ENCODE measurements at regions not wholly inside any gene's neighbourhood (a gene's known extent, or its start where the extent isn't known, plus 50 kb on each side); places are given as distances from the start of the nearest gene placed in this dataset.
"Not testable (repeated sequence)": the region's sequence is repeated elsewhere in the genome, so short reads cannot be mapped to it uniquely, and the experiment has no call there.

DNA sequence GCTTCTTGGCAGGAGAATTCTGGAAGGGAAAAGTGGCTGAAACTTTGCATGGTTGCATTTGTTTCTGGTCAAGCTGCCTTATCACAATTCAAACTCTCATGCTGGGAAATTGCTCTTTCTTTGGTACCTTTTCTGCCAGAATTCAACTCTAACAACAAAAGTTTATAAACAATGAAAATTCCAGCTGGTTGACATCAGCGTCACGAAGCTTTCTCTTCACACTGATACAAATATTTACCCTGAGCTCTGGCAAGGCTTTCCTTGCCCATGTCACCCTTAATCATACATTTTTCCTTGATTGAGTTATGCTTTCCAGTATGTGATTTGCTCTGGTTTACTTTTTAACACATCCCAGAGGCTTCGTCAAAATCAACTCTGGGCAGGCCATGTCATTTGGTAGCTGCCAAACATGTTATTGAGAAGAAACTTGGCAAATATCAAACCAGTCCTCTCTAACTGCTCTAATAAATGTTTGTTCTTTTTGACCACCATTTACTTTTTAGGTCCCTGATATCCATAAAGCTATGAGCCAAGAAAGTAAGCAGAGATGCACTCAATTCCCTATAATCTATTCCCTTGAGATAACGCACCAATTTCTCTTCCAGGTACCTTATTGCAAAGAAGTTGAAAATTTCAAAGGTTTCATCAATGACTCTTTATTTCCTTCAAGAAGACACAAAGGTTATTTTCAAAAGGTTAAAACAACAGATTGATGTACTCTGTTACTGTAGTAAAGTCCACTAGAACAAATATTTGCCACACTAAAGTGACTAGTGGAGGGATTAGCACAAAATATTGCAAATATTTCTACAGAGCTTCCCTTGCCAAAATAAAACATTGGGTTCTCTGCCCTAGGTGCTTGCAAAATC is 1241.1 kb upstream of the ZEB2 start:
- DNase-seq, result no peak
- in situ Hi-C loops (cut with HindIII; ENCODE audit: low pct_ligation_motif_present, low pct_unique_long_range_greater_than_20kb, low sequenced_read_pairs), result no loop called here

DNA sequence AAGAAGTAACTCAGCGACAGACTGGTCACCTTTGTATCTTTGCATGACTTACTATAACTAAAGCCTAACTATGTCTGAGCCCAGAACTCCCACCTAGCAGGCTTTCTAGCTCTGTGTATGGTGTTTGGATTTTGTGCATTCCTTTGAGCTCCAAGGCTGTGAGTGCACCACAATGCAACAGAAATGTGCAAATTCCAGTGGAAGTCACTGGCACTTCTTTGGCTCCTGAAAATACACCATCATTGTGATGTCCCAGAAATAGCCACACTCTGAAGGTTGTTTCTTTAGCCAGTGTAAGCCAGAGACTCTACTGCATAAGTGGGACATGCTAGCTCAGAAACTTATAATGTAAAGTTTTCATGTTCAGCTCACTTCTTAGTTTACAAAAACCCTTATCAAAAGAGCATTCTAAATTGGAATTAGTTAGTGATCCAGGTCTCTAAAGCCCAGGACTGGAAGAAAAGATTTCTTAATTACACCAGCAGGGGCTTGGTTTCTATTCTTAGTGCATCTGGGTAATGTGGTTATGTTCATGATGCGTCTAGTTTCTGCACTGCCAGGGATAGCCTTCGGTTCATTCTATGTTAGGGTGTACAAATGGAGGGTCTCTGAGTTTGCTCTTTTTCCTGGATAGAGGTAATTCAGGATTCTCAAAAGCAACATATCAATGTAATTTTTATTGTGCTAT is 1239.5 kb upstream of the ZEB2 start:
- no peak for DNase-seq
- in situ Hi-C loops (cut with HindIII; ENCODE audit: low pct_ligation_motif_present, low pct_unique_long_range_greater_than_20kb, low sequenced_read_pairs), result no loop called here

DNA sequence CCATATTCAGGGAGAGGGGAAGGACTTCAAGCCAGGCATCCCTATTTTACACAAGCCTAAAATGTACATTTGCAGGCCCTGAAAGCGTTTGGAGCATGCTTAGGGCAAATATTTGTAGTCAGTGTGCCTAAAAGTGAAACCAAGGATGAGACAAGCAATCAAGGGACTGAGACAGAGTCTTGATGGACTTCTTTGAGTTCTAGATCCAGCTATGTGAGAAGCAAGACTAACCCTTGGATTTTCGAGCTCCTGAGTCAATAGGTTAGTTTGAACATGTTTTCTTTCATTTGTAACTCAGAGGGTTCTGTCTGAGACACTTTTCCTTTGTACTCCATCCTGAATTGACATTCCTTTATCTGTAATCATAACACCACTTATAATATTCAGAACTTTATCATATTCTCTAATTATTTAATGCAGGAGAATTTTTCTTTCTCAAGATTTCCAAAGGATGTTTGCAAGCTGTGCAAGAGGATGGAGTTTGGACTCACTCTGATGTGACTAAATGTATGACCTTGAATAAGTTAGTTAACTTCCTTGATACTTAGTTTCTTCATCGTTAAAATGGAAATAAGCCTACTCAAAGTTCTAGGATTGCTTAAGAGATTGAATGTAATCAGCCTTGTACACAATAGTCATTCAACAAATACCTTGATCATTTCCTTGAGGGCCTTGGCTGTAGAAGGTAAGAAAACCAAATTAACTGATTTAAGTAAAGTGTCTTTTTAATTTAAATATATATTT is 1237.8 kb upstream of the ZEB2 start:
- in situ Hi-C loops (cut with HindIII; ENCODE audit: low pct_ligation_motif_present, low pct_unique_long_range_greater_than_20kb, low sequenced_read_pairs), result no loop called here

DNA sequence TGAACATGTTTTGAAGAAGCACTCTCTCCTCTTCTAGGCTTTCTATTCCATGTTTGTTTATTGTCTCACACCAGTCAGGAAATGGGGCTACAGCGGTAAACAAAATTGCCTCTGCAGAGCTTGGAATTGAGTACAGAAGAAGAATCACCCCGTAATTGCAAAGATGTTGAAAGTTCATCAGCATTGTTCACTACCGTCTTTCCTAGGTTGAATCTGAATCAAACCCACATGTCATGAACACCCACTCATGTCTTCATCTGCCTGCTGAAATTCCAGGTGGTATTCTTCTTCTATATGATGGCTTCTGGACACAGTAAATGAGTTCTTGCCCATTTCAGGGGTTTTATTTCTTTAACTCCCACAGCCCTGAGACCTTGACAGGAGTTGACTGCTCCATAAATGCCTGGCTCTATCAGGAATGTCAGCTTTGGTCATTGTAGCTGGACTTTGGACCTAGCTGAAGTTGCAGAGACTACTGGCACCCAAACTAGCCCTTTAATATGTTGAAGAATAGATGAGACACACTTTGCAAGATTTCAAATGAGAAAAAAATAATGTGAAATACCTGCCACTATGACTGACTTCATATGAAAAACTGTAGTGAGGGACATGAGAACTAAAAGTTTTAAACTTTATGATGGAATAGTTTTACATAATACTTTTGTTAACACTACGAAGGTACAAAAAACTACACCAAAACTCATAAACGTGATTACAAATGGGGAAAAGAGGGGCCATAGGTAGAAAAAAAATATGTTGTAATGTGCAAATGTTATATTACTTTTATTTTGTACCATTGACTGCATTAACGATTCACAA is 1235.3 kb upstream of the ZEB2 start:
- in situ Hi-C loops (cut with HindIII; ENCODE audit: low pct_ligation_motif_present, low pct_unique_long_range_greater_than_20kb, low sequenced_read_pairs), result no loop called here
- DNase-seq, result no peak

More for the DNA sequence above, 1237.8 kb upstream of the ZEB2 start:
- DNase-seq, result no peak

DNA sequence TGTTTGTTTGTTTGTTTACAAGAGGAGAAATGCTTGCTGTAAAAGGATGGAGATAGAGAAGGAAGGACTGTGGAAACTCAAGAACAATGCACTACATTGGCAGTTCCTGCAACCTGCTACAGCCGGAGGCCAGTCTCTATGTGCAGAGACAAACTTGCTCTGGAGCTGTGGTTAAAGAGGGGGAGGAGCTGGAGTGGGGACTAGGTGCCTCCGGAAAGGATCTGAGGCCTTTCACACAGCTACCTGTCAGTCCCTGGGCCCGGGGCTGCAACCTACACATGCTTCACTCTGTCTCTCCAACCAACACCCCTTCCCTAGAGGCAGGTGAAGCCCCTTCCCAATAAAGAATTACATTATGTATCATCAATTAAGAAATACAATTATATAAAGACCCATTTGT is 1234.0 kb upstream of the ZEB2 start:
- no peak for DNase-seq
- in situ Hi-C loops (cut with HindIII; ENCODE audit: low pct_ligation_motif_present, low pct_unique_long_range_greater_than_20kb, low sequenced_read_pairs), result no loop called here

DNA sequence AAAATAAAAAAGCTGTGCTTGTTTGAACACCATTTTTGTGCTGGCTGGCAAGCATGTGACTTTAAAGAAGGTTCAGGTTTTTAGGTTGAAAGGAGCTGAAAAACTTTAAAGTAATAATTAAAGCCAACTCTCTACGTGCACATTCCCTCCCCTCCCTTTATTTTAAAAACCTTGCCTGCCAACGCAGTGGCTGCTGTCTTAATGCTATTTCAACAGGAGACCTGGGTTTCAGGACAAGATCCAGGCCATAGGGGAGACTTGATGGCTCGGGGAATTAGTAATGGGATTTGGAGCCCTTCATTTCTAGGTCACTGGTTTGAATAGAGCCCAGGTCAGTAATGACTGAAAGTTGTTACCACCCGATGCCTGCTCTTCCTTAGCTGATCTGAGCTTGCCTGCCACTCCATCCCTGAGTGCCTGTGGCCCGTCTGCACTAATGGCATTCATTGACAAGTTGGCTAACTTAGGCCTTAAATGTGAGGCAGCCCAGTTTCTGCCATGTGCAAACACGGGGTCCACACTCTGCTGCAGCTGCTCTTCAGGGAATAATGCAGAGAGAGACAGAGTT is 1233.2 kb upstream of the ZEB2 start:
- in situ Hi-C loops (cut with HindIII; ENCODE audit: low pct_ligation_motif_present, low pct_unique_long_range_greater_than_20kb, low sequenced_read_pairs), result no loop called here
- no peak for DNase-seq

DNA sequence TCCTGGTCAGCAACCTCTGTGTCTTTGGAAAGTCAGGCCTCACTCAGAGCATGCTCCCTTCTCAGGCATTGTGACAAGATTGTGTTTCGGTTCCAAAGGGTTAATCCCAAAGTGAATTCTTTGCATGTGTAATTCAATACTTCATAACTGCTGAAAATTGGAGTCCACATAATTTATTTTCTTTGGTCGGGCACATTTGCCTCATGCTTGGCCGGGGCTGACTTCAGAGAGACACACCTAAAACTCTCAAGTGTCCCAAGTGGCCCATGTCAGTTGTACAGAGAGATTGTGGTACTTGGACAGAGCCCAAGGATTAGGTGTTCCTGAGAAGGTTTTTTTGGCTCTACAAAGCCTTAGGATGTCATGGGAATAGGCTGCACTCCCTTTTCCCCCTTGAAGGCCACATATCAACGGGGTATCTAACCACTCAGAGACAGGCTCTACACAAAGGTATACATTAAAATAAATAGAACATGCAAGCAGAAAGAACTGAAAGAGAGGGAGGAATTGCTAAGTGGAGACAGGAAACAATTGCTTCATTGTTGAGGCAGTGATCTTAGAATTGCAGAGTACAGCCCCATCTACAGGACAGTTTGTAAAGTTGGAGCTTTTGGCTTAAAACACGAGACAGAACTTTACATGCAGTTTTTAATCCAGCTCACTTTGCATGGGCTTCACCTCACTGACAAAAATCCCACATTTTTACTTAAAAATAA is 1232.3 kb upstream of the ZEB2 start:
- in situ Hi-C loops (cut with HindIII; ENCODE audit: low pct_ligation_motif_present, low pct_unique_long_range_greater_than_20kb, low sequenced_read_pairs), result no loop called here
- peak; percentile 65 for DNase-seq

DNA sequence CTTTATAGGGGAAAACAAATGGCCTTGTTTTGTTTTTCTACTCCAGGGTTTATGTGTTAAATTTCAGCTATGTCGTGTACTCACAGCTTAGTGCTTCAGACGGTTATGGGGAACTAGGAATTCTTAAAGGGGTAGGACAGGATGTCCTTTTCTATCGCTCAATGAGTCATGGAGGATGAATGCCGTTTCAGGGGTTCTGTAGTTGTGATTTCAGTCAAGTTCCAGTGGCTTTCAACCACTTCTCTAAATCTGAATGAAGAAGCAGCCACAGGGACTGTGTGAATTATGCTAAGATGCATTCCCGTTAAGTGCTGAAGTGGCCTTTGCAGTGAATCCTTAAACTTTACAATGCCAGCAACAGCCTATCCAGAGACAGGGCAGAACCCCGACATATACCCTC is 1231.7 kb upstream of the ZEB2 start:
- DNase-seq, result peak; percentile 14
- in situ Hi-C loops (cut with HindIII; ENCODE audit: low pct_ligation_motif_present, low pct_unique_long_range_greater_than_20kb, low sequenced_read_pairs), result no loop called here

DNA sequence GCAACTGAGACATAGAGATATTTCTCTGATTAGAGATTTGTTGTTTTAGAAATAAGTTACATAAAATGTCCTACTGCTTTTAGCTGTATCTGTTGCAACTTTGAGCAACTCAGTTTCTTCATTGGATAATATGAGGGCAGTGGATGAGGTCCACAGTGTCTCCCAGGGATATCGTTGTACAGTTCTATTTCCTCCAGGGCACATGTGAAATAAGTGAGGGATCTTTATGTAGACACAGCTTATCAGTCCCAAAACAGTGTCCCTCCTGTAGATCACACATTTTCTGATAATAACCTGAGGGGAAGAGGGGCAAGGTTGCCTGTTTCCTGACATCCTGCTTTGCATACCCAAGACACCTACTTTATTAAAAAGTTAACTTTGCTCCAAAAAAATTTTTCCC is 1231.2 kb upstream of the ZEB2 start:
- DNase-seq, result no peak
- in situ Hi-C loops (cut with HindIII; ENCODE audit: low pct_ligation_motif_present, low pct_unique_long_range_greater_than_20kb, low sequenced_read_pairs), result no loop called here

DNA sequence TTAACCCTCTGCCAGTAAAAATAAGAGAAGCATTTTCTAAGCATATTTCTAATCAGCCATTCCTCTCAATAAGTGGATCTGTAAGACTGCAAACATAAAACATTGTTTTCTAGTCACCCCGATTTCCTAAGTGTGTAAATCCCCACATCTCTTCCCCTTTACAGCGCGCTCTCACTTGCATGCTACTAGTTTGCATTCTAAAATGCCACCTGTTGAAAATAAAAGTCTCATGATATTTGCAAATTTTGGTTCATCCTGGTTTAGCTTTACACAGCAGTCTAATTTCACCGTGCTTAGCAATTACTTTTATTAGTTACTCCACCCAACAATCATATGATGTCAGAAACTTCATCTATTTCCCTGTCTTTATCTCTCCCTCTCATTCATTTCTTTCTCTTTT is 1230.7 kb upstream of the ZEB2 start:
- in situ Hi-C loops (cut with HindIII; ENCODE audit: low pct_ligation_motif_present, low pct_unique_long_range_greater_than_20kb, low sequenced_read_pairs), result no loop called here
- DNase-seq, result no peak

DNA sequence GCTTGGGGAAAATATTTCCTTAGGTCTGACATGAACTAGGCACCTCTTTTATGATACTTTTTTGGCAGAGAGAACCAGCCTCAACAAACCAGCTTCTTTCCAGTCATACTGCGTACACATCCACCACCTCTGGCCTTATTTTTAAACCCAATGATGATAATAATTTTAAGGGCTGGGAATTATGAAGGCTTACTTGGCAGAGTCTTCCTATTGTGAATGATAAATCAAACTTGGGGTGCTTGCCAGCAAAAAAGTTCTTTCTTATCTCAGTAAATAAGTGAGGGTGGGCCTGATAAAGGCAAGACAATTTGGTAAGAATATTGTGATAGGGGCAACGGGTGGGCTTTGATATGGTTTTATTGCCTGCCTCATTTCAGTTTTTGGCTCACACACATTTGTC is 1230.2 kb upstream of the ZEB2 start:
- no peak for DNase-seq
- in situ Hi-C loops (cut with HindIII; ENCODE audit: low pct_ligation_motif_present, low pct_unique_long_range_greater_than_20kb, low sequenced_read_pairs), result no loop called here

DNA sequence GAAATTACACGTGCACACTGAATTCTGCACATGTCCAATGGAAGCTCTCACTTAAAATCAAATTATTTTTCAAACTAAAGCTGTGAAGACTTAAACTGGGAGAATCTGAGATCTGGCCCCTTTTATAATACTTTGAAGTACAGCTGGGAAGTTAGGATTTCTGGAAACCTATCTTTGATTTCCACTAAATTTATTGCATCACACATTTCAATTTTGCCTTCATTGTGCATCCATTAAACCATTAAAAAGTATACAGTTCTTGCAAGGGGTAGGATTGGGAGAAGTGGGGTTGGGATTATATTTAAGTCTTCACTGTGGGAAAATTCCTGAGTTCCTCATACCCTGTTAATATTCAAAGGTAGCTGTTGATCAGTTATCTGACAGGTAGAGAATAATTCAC is 1229.6 kb upstream of the ZEB2 start:
- in situ Hi-C loops (cut with HindIII; ENCODE audit: low pct_ligation_motif_present, low pct_unique_long_range_greater_than_20kb, low sequenced_read_pairs), result no loop called here

DNA sequence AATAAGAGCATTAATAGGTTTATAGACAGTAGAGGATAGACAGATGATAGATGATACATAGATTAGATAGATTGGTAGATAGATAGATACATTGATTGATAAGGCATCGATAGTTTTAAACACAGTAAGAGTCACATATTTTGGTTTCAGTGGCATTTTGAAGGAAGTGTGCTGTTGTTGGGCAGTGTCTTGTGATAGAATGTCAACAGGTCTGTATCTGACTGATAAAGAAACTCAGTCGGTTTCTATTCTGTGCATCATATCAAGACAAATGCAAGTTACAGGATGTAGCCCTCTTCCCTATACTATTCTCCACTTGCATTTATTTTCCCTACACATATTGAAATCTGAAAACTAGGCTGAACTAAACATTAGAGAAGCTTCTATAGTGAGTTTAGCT is 1229.0 kb upstream of the ZEB2 start:
- DNase-seq, result no peak
- in situ Hi-C loops (cut with HindIII; ENCODE audit: low pct_ligation_motif_present, low pct_unique_long_range_greater_than_20kb, low sequenced_read_pairs), result no loop called here

More for the DNA sequence above, 1229.6 kb upstream of the ZEB2 start:
- DNase-seq, result no peak

DNA sequence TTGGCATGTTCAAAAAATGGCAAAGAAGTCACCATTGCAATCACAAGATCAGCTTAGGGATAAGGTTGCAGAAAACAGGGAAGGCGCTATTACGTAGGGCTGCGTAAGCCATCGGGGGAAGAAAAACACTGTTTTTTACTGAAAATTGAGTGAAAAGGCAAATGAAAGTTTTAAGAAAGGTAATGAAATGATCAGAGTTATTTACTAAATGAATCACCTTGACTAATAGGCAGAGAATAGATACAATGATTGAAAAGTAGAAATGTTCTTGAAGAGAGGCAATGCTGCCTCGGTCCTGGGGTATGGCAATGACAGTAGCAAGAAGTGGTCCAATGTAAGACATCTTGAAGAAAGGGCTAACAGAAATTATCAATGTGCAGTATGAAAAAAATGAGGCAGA is 1227.8 kb upstream of the ZEB2 start:
- in situ Hi-C loops (cut with HindIII; ENCODE audit: low pct_ligation_motif_present, low pct_unique_long_range_greater_than_20kb, low sequenced_read_pairs), result no loop called here
- no peak for DNase-seq

DNA sequence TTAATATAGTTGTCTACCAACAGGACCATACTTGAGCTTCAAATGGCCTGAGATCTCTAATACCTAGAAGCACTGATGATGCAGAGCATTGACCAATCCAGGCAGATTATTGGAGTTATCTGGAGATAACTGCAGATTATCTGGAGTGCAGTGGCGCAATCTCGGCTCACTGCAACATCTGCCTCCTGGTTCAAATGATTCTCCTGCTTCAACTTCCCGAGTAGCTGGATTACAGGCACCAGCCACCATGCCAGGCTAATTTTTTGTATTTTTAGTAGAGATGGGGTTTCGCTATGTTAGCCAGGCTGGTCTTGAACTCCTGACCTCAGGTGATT is 1225.4 kb upstream of the ZEB2 start:
- DNase-seq; in situ Hi-C loops (cut with HindIII; ENCODE audit: low pct_ligation_motif_present, low pct_unique_long_range_greater_than_20kb, low sequenced_read_pairs): not testable (repeated sequence)

DNA sequence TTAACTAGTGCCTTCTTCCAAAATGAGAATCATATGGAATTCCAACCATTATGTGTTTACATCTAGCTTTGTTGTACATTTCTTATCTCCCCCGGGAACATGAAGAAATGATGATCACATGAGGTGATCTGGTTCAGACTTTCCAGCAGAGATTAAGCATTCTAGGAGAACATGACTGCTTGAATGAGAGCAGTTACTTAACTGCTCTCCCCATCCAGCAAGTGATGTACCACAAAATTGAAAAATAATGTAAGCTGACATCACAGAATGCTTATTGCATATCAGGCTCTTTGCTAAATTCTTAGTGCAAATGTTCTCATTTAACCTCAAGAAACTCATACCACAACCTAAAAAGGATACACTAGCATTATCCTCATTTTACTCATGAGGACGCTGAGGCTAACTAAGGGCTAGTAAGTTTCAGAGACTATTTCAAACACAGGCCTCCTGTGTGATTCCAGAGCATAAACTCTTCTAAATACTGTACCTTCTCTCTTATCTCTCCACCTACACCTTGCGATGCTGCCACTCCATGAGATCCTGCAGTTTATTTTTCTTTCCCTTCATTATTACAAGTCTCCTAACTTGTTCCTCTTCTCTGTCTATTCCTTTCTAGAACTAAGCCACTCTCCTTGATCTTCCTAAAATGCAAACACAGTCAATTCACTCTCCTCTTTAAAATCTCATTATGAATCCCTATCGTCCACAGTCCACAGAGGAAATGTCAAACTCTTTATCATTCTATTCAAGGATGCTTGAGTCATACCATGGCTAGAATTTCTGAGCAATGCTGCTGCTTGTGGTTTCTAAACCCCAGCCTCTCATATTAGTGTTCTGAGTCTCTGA is 1224.8 kb upstream of the ZEB2 start:
- in situ Hi-C loops (cut with HindIII; ENCODE audit: low pct_ligation_motif_present, low pct_unique_long_range_greater_than_20kb, low sequenced_read_pairs), result no loop called here
- DNase-seq, result peak; percentile 59

DNA sequence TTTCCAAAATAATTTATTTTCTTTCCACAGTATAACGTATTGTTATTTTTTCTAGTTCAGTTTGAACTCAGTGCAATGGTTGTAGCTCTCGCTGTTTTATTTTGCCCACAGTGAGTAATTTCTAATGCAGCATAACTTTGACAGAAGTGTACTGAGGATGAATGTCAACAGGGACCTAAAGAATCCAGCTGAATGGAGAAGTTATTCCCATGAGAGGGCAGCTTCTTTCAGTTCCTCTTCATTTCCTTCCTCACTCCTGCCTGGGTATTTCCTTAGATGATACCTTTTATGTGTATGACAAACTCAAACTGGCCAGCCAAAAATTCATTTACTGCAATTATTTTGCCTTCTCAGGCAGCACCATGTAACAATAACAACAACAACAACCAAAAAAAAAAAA is 1223.1 kb upstream of the ZEB2 start:
- in situ Hi-C loops (cut with HindIII; ENCODE audit: low pct_ligation_motif_present, low pct_unique_long_range_greater_than_20kb, low sequenced_read_pairs), result no loop called here
- no peak for DNase-seq
